ENCODE measurements at regions not wholly inside any gene's neighbourhood (a gene's known extent, or its start where the extent isn't known, plus 50 kb on each side); places are given as distances from the start of the nearest gene placed in this dataset.

- TF ChIP-seq POLR2A (IDR thresholded peaks at IDR 0.05; ENCODE audit: low read depth, low read length), result no peak
- TF ChIP-seq SPI1 (IDR thresholded peaks at IDR 0.05; ENCODE audit: low read depth, low read length), result no peak
- no peak for TF ChIP-seq POU2F2 (IDR thresholded peaks at IDR 0.05; ENCODE audit: low read depth, low read length)
- TF ChIP-seq TAF1 (IDR thresholded peaks at IDR 0.05; ENCODE audit: low read depth, low read length), result no peak
These were observed 94.5 kb downstream of the CASP12 start for GRCh38 chr11:104803776-104804175.

All from GM12891 (cell line).